ENCODE measurements at regions not wholly inside any gene's neighbourhood (a gene's known extent, or its start where the extent isn't known, plus 50 kb on each side); places are given as distances from the start of the nearest gene placed in this dataset.

GRCh38 chr5:25851301-25851700 lies 1187.1 kb downstream of the CDH9 start:
- no peaks in the 10 kb centered on the region for H3K36me3 ChIP-seq
- H3K4me1 ChIP-seq, result no peaks in the 10 kb centered on the region
- 58 to 76% methylated on average over 3 to 6 of the region's 9 CpGs for WGBS, 2 donors (ENCODE audit: low coverage in 1 of 2)
- TF ChIP-seq POLR2AphosphoS5 (IDR thresholded peaks at IDR 0.05) (no peak), CTCF (IDR thresholded peaks at IDR 0.05) (no peak), EP300 (IDR thresholded peaks at IDR 0.05) (no peak)
- no peak for ATAC-seq
- H3K27me3 ChIP-seq, result no peaks in the 10 kb centered on the region
- no peak overlapping the region for H3K27ac ChIP-seq
- no peaks in the 10 kb centered on the region for H3K9me3 ChIP-seq
- no peak overlapping the region for H3K4me3 ChIP-seq

GRCh38 chr5:25850581-25850980 lies 1187.8 kb downstream of the CDH9 start:
- WGBS, 2 donors (ENCODE audit: low coverage in 1 of 2), result 73 to 80% methylated on average over 3 to 5 of the region's 5 CpGs
- no peak for ATAC-seq
- no peak for TF ChIP-seq POLR2AphosphoS5 (IDR thresholded peaks at IDR 0.05)
- TF ChIP-seq CTCF (IDR thresholded peaks at IDR 0.05), result no peak
- TF ChIP-seq EP300 (IDR thresholded peaks at IDR 0.05), result no peak
- no peak for TF ChIP-seq POLR2A (IDR thresholded peaks at IDR 0.05)
- Histone ChIP-seq H3K36me3 (no peaks in the 10 kb centered on the region), H3K4me1 (no peaks in the 10 kb centered on the region), H3K9me3 (peaks cover 0 to 3% (median 0%) of the 10 kb centered on the region in 3 donors), H3K27ac (no peak overlapping the region), H3K27me3 (no peaks in the 10 kb centered on the region), H3K4me3 (no peak overlapping the region)

GRCh38 chr5:25849270-25849669 lies 1189.1 kb downstream of the CDH9 start:
- Histone ChIP-seq H3K4me3 (no peak overlapping the region), H3K27me3 (no peaks in the 10 kb centered on the region), H3K4me1 (no peaks in the 10 kb centered on the region), H3K36me3 (no peaks in the 10 kb centered on the region), H3K27ac (no peak overlapping the region), H3K9me3 (peaks cover 0 to 9% (median 0%) of the 10 kb centered on the region in 3 donors)
- 32 to 40% methylated on average over 2 of the region's 2 CpGs for WGBS, 2 donors (ENCODE audit: low coverage in 1 of 2)
- ATAC-seq, result no peak
- TF ChIP-seq POLR2AphosphoS5 (IDR thresholded peaks at IDR 0.05), result no peak
- TF ChIP-seq POLR2A (IDR thresholded peaks at IDR 0.05), result no peak
- TF ChIP-seq EP300 (IDR thresholded peaks at IDR 0.05), result no peak
- TF ChIP-seq CTCF (IDR thresholded peaks at IDR 0.05), result no peak

- no peak for ATAC-seq
- Histone ChIP-seq H3K9me3 (peaks cover 0 to 10% (median 0%) of the 10 kb centered on the region in 3 donors), H3K27ac (no peak overlapping the region), H3K4me1 (no peaks in the 10 kb centered on the region), H3K27me3 (no peaks in the 10 kb centered on the region), H3K4me3 (no peak overlapping the region), H3K36me3 (no peaks in the 10 kb centered on the region)
- WGBS, 2 donors (ENCODE audit: low coverage in 1 of 2), result 83 to 90% methylated on average over 2 to 4 of the region's 22 CpGs
- no peak for TF ChIP-seq POLR2AphosphoS5 (IDR thresholded peaks at IDR 0.05)
- TF ChIP-seq CTCF (IDR thresholded peaks at IDR 0.05), result no peak
- no peak for TF ChIP-seq EP300 (IDR thresholded peaks at IDR 0.05)
- TF ChIP-seq POLR2A (IDR thresholded peaks at IDR 0.05), result no peak
Measured at GRCh38 chr5:25823330-25823873, 1178.6 kb upstream of the CDH10 start.

Small RNAs in the stretch of these regions (small RNA-seq; reads per million reads assigned to genes)
- gene AC113347.2, result 0 reads per million in 4 donors
- 0 reads per million in 4 donors for gene AC113347.3
- 0 reads per million in 4 donors for gene RNU4-43P

All from gastroesophageal sphincter (tissue), 4 donors.